Activated naive CD8-positive, alpha-beta T cell treated with anti-CD3 and anti-CD28 coated beads for 36 hours (primary cell): ENCODE measurements at regions not wholly inside any gene's neighbourhood (a gene's known extent, or its start where the extent isn't known, plus 50 kb on each side); places are given as distances from the start of the nearest gene placed in this dataset.

Experiments
- DNase-seq: peaks from one replicate; pipeline ENCODE4 v3.0.0; 2021
- H3K27ac Mint-ChIP-seq: one replicate; pipeline ENCODE4 v1.8.0; 2022; ENCODE audit warnings: mild to moderate bottlenecking, moderate library complexity, mixed read lengths
- H3K27me3 Mint-ChIP-seq: one replicate; pipeline ENCODE4 v1.8.0; 2022; ENCODE audit warnings: mild to moderate bottlenecking, mixed read lengths
- H3K36me3 Mint-ChIP-seq: one replicate; pipeline ENCODE4 v1.8.0; 2021; ENCODE audit warnings: mild to moderate bottlenecking, mixed read lengths
- H3K4me1 Mint-ChIP-seq: one replicate; pipeline ENCODE4 v1.8.0; 2021; ENCODE audit warnings: mixed read lengths
- H3K4me3 Mint-ChIP-seq: one replicate; pipeline ENCODE4 v1.8.0; 2022; ENCODE audit warnings: mild to moderate bottlenecking, moderate library complexity, mixed read lengths
- H3K9me3 Mint-ChIP-seq: one replicate; pipeline ENCODE4 v1.8.0; 2022; ENCODE audit warnings: mixed read lengths

DNA sequence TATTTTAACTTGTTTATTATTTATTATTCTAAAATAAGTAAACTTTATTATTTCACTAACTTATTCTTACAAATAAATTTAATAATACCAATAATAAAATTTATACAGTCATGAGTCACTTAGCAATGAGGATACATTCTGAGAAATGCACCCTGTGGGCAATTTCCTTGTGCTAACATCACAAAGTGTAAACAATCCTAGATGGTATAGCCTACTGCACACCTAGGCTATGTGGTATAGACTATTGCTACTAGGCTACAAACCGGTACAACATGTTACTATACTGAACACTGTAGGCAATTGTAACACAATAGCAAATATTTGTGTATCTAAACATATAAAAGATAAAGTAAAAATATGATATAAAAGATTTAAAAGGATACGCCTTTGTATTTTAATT lies 479.5 kb downstream of the EPHA5 start:
- H3K4me1 Mint-ChIP-seq = no peaks in the 10 kb centered on the region
- no peak overlapping the region for H3K4me3 Mint-ChIP-seq
- H3K36me3 Mint-ChIP-seq = no peaks in the 10 kb centered on the region
- no peak overlapping the region for H3K27ac Mint-ChIP-seq
- DNase-seq = no peak
- no peaks in the 10 kb centered on the region for H3K27me3 Mint-ChIP-seq
- H3K9me3 Mint-ChIP-seq = peaks cover 2% of the 10 kb centered on the region

DNA sequence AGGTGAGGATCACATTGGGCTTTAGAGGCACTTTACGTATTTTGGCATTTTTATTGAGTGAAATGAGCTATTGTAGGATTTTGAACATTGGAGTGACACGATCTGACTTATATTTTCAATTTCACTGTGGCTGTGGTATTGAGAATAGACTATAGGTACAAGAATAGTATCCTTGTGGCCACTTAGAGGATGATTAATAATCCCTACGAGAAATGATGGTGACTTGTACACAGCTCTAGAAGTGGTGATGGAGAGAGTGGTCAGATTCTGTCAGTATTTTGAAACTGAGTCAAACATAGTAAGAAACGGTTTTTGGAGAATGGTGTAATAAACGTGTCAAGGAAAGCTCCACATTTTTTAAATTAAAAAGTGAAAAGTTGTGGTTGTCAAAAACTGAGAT lies 494.7 kb downstream of the EPHA5 start:
- DNase-seq = no peak
- Mint-ChIP-seq H3K36me3 (no peaks in the 10 kb centered on the region), H3K9me3 (peaks cover 1% of the 10 kb centered on the region), H3K27me3 (no peaks in the 10 kb centered on the region), H3K27ac (no peak overlapping the region), H3K4me3 (no peak overlapping the region), H3K4me1 (no peaks in the 10 kb centered on the region)

DNA sequence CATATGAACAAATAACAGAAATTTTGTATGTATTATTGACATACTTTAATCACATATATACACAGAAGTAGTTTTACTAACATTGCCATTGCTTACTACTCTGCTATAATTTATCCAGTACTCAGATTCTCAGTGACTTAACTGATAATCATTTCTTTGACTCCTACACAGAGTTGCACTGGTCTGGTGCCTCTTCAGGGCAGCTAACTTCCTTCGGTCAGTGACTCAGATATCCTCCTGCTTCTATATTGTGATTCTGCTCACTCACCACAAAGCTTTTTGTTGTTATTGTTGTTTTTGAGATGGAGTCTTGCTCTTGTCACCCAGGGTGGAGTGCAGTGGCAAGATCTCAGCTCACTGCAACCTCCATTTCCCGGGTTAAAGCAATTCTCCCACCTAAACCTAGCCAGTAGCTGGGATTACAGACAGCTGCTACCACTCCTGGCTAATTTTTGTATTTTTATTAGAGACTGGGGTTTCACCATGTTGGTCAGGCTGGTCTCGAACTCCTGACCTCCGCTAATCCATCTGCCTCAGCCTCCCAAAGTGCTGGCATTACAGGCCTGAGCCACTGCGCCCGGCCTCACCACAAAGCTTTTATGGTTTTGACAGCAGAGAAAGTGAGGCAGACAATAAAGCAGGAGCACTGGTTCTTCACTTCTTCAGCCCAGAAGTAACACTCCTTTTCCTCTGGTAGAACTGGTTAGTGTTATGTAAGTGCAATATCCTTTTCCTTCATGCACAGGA lies 499.3 kb downstream of the EPHA5 start:
- peaks cover 1% of the 10 kb centered on the region for H3K9me3 Mint-ChIP-seq
- H3K36me3 Mint-ChIP-seq = no peaks in the 10 kb centered on the region
- DNase-seq = no peak
- H3K27me3 Mint-ChIP-seq = no peaks in the 10 kb centered on the region
- no peaks in the 10 kb centered on the region for H3K4me1 Mint-ChIP-seq
- no peak overlapping the region for H3K4me3 Mint-ChIP-seq
- no peak overlapping the region for H3K27ac Mint-ChIP-seq

DNA sequence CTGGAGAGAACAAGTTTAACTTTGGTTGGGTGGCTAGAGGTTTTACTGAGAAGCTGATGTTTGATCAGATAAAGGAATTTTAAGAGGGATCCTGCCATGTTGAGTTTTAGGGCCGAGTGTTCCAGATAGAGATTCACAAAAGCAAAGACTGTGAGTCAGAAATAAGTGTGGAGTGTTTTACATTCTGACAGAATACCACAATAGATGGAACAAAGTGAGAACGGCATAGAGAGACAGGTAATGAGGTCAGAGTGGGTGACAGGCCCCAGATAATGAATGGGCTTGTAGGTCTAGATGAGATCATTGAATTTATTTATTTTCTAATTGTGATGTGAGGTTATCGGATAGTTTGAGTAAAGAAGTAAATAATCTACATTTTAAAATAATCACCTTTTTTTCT lies 502.6 kb downstream of the EPHA5 start:
- Mint-ChIP-seq H3K9me3 (no peaks in the 10 kb centered on the region), H3K36me3 (no peaks in the 10 kb centered on the region), H3K27me3 (no peaks in the 10 kb centered on the region), H3K4me3 (no peak overlapping the region), H3K27ac (no peak overlapping the region), H3K4me1 (no peaks in the 10 kb centered on the region)
- DNase-seq = no peak

DNA sequence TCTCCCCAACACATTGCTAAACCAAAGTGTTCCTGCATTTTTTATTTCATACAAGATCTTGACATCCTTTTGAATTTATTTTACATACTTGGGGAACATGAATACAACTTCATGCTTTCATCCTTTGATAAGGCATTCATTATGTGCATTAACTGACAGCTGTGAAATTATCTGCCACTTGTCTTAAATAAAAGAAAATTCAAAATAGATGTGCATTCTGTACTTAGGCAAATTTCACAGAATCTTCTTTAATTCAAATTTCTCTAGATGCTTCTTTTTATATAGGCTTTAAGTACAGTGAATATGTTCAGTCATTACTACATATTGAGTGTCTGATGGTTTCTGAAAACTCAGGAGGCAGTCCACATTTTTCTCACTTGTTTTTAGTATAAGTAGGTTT lies 518.1 kb downstream of the EPHA5 start:
- Mint-ChIP-seq H3K27ac (no peak overlapping the region), H3K4me1 (no peaks in the 10 kb centered on the region), H3K36me3 (no peaks in the 10 kb centered on the region), H3K9me3 (peaks cover 3% of the 10 kb centered on the region), H3K27me3 (no peaks in the 10 kb centered on the region), H3K4me3 (no peak overlapping the region)
- DNase-seq = no peak

DNA sequence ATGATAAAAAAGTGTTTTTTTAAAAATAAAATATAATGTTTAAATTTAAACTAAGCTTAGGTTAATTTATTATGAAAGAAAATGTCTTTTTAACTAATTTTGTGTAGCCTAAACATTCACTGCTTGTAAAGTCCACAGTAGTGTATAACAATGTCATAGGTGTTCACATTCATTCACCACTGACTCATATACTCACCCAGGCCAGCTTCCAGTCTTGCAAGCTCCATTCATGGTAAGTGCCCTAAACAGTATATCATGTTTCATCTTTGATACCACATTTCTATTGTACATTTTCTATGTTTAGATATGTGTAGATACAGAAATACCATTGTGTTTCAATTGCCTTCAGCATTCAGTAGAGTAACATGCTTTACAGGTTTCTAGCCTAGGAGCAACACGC lies 530.3 kb downstream of the EPHA5 start:
- Mint-ChIP-seq H3K27me3 (no peaks in the 10 kb centered on the region), H3K36me3 (no peaks in the 10 kb centered on the region), H3K27ac (no peak overlapping the region), H3K4me1 (no peaks in the 10 kb centered on the region), H3K9me3 (peaks cover 14% of the 10 kb centered on the region), H3K4me3 (no peak overlapping the region)
- DNase-seq = no peak

DNA sequence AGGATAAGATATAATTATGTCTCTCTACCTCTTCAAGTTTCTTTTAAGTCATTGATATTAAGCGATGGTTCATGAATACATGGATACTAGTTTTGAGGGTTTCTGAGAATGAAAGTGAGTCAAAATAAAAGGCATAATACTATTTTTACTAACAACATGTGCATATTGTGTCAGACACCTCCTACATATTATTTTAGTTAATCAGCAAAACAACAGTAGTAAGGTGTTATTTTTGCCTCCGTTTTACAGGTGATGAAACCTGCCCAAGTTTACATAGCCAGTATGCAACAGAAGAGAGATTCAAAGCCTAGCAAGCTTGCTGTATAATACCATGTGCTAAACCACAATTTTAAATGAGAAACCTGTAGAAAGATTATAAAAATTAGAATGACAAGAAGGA lies 544.1 kb downstream of the EPHA5 start:
- H3K36me3 Mint-ChIP-seq = no peaks in the 10 kb centered on the region
- H3K27me3 Mint-ChIP-seq = no peaks in the 10 kb centered on the region
- no peak overlapping the region for H3K27ac Mint-ChIP-seq
- no peaks in the 10 kb centered on the region for H3K9me3 Mint-ChIP-seq
- H3K4me3 Mint-ChIP-seq = no peak overlapping the region
- no peak for DNase-seq
- no peaks in the 10 kb centered on the region for H3K4me1 Mint-ChIP-seq

DNA sequence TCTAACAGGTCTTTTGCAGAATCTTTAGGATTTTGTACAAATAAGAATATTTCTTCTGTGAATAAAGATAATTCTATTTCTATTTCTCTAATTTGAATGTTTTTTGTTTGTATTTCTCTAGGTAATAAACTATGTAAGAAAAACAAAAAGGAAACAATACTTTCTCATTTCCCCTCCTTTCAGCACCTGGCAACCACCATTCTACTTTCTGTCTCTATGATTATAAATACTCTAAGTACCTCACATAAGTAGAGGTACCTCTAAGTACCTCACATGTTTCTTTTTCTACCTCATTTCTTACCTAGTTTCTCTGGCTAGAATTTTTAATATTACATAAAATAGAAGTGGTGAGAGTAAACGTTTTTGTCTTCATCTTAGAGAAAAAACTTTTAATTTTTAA lies 550.0 kb downstream of the EPHA5 start:
- no peak for DNase-seq
- no peaks in the 10 kb centered on the region for H3K4me1 Mint-ChIP-seq
- no peaks in the 10 kb centered on the region for H3K36me3 Mint-ChIP-seq
- H3K4me3 Mint-ChIP-seq = no peak overlapping the region
- no peaks in the 10 kb centered on the region for H3K27me3 Mint-ChIP-seq
- no peak overlapping the region for H3K27ac Mint-ChIP-seq
- H3K9me3 Mint-ChIP-seq = peaks cover 6% of the 10 kb centered on the region

DNA sequence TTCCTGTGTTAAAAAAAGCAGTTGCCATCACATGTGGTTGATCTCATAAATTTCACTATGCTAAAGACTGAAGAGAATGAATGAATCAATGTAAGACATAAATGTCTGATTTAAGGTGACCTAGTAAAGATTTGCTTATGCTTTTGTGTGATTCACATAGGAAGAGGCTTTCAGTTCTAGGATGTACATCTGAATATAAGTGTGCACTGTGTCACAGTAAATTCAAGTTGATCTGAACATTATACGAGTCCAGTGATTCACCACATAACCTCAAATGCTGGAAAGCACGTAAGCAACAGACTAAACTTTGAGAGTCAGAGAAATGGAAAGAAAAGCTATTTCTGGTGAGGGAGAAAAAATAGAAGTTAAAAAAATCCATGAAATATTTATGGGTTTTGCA lies 567.9 kb downstream of the EPHA5 start:
- Mint-ChIP-seq H3K27me3 (no peaks in the 10 kb centered on the region), H3K4me3 (no peak overlapping the region), H3K36me3 (no peaks in the 10 kb centered on the region), H3K9me3 (peaks cover 2% of the 10 kb centered on the region), H3K4me1 (no peaks in the 10 kb centered on the region), H3K27ac (no peak overlapping the region)
- DNase-seq = no peak

DNA sequence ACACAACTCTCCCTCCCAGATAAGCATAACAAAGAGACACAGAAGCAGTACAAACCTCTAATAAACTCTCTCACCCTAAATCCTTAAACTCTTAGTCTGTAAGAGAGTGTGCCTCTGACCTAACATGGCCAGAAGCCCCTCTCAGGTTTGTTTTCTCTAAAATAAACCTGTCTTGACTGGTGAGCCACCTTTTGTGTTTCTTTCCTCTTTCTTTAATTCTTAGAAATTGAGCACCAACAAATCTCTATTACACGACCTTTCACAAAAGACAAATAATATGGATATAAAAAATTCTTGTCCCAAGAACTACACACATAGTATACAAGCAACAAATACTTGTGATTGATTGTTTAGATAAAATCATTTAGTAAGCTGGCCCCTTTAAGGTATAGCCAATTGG lies 573.7 kb downstream of the EPHA5 start:
- no peaks in the 10 kb centered on the region for H3K36me3 Mint-ChIP-seq
- no peak overlapping the region for H3K4me3 Mint-ChIP-seq
- no peak overlapping the region for H3K27ac Mint-ChIP-seq
- H3K9me3 Mint-ChIP-seq = peaks cover 1% of the 10 kb centered on the region
- H3K4me1 Mint-ChIP-seq = no peaks in the 10 kb centered on the region
- no peak for DNase-seq
- no peaks in the 10 kb centered on the region for H3K27me3 Mint-ChIP-seq

DNA sequence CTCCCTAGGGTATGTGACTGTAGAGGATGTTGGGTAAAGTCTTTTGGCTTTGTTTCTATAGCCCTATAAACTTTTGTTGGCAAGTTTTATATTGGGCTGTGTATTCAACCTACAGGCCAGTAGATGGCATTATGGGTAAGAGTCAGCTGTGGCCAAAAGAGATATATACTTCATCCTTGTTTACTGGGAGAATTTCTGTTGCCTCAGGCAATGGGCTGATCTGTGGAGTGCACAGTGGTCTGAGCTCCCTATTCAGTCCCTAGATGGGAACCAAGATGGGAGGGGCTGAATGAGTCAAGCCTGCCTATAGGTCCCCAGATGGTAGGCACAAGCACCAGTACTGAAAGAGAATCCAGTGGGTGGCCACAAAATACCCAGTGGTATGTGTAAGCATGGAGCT lies 580.6 kb downstream of the EPHA5 start:
- no peaks in the 10 kb centered on the region for H3K4me1 Mint-ChIP-seq
- no peak overlapping the region for H3K27ac Mint-ChIP-seq
- DNase-seq = no peak
- H3K27me3 Mint-ChIP-seq = no peaks in the 10 kb centered on the region
- no peaks in the 10 kb centered on the region for H3K36me3 Mint-ChIP-seq
- H3K9me3 Mint-ChIP-seq = peaks cover 3% of the 10 kb centered on the region
- no peak overlapping the region for H3K4me3 Mint-ChIP-seq

DNA sequence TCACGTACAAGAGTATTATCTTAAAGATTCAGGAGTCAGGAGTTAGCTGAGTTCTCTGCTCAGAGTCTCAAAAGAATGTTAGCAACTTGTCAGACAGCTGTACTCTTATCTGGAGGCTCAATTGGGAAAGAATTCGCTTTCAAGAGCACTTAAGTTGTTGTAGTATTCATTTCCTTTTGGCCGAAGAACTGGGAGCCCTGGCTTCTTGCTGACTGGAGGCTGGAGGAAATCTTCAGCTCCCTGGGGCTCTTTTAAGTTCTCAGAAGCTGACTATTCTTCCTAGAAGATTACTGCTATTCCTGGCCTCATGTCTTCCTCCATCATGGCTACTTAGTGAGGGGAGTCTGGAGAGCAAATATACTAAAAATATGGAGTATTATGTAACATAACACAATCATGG lies 587.2 kb downstream of the EPHA5 start:
- Mint-ChIP-seq H3K27me3 (no peaks in the 10 kb centered on the region), H3K36me3 (no peaks in the 10 kb centered on the region), H3K9me3 (peaks cover 8% of the 10 kb centered on the region), H3K4me3 (no peak overlapping the region), H3K27ac (no peak overlapping the region), H3K4me1 (no peaks in the 10 kb centered on the region)
- no peak for DNase-seq

DNA sequence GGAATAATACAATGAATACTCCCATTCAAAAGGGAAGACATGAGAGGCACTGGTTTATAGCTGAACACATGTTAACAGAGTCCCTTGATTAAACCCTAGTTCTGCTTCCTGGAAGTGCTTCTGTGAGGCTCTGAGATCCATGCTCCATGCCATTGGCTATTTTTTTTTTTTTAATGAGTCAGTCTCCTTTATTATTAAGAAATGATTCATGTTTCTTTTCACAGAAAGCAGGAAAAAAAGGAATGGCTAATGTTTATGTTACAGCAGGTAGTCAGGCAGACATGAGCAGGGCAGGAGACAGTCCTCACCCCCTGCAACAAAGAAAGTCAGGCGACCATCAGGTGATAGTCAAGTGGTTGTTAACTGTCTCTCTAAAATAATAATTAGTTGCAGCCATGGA lies 598.7 kb downstream of the EPHA5 start:
- H3K27me3 Mint-ChIP-seq = no peaks in the 10 kb centered on the region
- H3K36me3 Mint-ChIP-seq = no peaks in the 10 kb centered on the region
- no peak for DNase-seq
- no peaks in the 10 kb centered on the region for H3K4me1 Mint-ChIP-seq
- H3K27ac Mint-ChIP-seq = no peak overlapping the region
- H3K9me3 Mint-ChIP-seq = peaks cover 2% of the 10 kb centered on the region
- no peak overlapping the region for H3K4me3 Mint-ChIP-seq

DNA sequence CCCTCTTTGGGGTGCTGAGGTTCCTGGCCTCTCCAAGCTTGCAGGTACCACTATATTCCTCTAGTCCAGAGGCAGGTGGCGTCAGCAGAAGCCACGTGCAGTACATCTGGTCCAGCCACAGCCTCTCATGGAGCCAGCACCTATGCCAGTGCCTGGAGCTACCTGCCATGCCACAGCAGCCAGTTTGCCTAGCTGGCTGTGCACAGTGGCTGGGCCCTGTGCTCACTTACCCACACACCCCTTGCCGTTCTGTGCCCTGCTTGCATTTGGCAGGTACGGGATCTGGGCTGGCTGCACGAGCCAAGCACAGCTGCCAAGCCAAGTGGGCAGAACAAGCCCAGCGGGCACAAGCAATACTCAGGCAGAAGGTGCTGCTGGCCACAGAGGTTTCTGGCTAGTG lies 601.1 kb downstream of the EPHA5 start:
- no peak for DNase-seq
- no peaks in the 10 kb centered on the region for H3K4me1 Mint-ChIP-seq
- H3K27ac Mint-ChIP-seq = no peak overlapping the region
- H3K4me3 Mint-ChIP-seq = no peak overlapping the region
- H3K9me3 Mint-ChIP-seq = peaks cover 2% of the 10 kb centered on the region
- H3K27me3 Mint-ChIP-seq = no peaks in the 10 kb centered on the region
- no peaks in the 10 kb centered on the region for H3K36me3 Mint-ChIP-seq

DNA sequence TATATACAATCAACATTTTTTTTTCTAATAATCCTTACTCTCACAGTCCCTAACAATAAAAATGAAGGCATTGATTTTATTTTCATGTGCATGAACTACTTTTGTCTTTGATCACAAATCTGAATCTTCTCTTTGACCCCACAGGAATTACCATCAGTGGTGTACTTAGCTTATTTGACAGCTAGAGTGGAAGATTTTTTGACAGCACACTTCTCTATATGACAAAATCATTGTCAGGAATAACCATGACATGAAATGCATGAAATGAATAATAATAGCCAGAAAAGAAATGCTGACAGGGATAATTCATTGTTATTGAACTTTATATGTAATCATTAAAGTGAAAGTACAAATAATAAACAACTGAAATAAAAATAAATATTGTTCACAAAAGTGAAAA lies 604.2 kb downstream of the EPHA5 start:
- Mint-ChIP-seq H3K27me3 (no peaks in the 10 kb centered on the region), H3K36me3 (no peaks in the 10 kb centered on the region), H3K9me3 (no peaks in the 10 kb centered on the region), H3K27ac (no peak overlapping the region), H3K4me3 (no peak overlapping the region), H3K4me1 (no peaks in the 10 kb centered on the region)
- no peak for DNase-seq

DNA sequence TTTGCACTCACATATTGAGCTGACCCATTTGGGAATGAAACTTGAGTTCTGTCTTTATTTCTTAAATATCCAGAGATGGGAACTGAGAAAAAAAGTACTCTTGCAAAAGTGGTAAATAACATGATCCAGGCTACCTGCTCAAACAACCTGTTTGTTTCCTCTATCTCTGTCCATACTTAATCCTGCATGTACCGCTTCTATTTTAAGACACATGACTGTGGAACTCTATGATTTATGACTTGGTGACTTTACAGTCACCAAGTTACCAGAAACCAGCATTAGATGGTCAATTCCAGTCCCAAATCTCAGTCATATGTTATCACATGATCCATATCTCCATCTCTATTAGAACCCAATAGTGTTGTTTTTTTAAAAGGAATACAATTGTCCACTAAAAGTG lies 606.7 kb downstream of the EPHA5 start:
- H3K4me1 Mint-ChIP-seq = no peaks in the 10 kb centered on the region
- DNase-seq = no peak
- no peak overlapping the region for H3K27ac Mint-ChIP-seq
- H3K9me3 Mint-ChIP-seq = no peaks in the 10 kb centered on the region
- H3K36me3 Mint-ChIP-seq = no peaks in the 10 kb centered on the region
- H3K4me3 Mint-ChIP-seq = no peak overlapping the region
- H3K27me3 Mint-ChIP-seq = no peaks in the 10 kb centered on the region

DNA sequence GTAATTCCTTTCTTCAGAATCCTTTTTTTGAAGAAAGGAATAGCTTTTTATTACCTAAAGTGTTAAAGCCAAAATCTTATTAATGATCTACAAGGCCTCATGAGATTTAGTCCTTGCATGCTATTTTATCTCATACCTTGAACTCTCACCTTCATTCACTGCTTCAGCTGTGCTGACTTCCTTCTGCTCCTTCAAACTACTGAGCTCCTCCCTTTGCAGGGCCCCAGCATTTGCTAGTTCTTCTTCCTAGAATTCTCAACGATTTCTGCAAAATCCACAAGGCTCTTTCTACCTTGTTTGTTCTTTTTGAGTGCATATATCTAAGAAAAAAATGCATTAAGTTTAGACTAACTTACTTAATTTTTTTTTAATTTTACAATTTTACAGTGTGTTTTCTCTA lies 619.5 kb downstream of the EPHA5 start:
- DNase-seq = no peak
- peaks cover 3% of the 10 kb centered on the region for H3K9me3 Mint-ChIP-seq
- H3K27ac Mint-ChIP-seq = no peak overlapping the region
- no peaks in the 10 kb centered on the region for H3K27me3 Mint-ChIP-seq
- H3K4me3 Mint-ChIP-seq = no peak overlapping the region
- no peaks in the 10 kb centered on the region for H3K4me1 Mint-ChIP-seq
- no peaks in the 10 kb centered on the region for H3K36me3 Mint-ChIP-seq
